ENCODE measurements at regions not wholly inside any gene's neighbourhood (a gene's known extent, or its start where the extent isn't known, plus 50 kb on each side); places are given as distances from the start of the nearest gene placed in this dataset.

DNA sequence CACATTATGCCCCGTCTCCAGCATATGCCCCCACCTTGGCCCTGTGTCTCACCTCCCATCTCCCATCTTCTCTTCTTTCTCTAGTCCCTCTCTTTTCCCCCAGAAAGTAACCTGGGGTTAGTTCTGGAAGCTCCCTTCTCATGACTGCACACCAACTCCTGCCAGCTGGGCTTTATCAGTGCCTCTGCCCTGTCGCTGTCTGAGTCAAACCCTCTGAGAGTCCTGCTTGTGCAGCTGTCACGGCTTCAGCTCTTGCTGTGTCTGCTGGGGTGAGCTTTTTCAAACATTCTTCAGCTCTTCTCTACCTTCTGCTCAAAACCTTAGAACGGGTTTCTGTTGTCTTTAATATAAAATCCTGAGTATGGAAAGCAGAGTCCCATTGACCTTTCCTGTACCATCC lies 304.5 kb upstream of the B3GAT1 start:
- DNase-seq (ENCODE audit: low read depth), result no peak
- H3K4me3 ChIP-seq (replicated peaks; ENCODE audit: low read depth, low read length), result no peak overlapping the region
- TF ChIP-seq, protein P1, sequence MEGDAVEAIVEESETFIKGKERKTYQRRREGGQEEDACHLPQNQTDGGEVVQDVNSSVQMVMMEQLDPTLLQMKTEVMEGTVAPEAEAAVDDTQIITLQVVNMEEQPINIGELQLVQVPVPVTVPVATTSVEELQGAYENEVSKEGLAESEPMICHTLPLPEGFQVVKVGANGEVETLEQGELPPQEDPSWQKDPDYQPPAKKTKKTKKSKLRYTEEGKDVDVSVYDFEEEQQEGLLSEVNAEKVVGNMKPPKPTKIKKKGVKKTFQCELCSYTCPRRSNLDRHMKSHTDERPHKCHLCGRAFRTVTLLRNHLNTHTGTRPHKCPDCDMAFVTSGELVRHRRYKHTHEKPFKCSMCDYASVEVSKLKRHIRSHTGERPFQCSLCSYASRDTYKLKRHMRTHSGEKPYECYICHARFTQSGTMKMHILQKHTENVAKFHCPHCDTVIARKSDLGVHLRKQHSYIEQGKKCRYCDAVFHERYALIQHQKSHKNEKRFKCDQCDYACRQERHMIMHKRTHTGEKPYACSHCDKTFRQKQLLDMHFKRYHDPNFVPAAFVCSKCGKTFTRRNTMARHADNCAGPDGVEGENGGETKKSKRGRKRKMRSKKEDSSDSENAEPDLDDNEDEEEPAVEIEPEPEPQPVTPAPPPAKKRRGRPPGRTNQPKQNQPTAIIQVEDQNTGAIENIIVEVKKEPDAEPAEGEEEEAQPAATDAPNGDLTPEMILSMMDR (IDR thresholded peaks at IDR 0.05; ENCODE audit: low read length, missing control alignments), result no peak

DNA sequence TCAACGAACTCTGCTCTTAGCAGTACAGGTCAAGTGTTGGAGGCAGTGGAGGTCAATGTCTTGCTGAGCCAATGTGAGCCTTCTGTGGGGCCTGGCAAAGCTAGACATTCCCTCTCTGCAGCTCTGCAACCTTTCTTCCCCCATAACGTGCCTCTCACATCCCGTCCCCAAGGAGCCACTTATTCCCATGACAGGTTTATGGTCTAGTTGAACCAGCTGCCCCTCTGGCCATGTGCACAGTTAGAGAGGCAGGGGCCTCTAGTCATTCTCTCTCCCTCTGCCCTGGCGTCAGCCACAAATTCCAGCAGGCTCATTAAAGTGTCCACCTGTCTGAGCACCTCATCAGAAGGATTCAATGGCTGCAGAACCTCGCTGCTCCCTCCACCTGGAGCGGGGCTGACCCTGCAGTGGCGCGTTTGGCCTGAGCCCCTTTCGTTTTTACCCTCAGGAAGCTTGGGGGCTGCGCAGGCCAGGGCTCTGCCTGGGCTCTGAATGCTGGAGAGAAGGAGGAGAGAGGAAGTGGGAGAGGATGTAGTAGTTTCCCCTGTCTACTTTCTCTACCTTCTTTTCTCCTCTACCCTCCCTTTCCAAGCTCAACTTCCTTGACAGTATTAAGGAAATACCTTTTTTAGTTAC lies 302.1 kb upstream of the B3GAT1 start:
- TF ChIP-seq, protein P1 (IDR thresholded peaks at IDR 0.05; ENCODE audit: low read length, missing control alignments), result no peak
- H3K4me3 ChIP-seq (replicated peaks; ENCODE audit: low read depth, low read length), result no peak overlapping the region
- DNase-seq (ENCODE audit: low read depth), result no peak

DNA sequence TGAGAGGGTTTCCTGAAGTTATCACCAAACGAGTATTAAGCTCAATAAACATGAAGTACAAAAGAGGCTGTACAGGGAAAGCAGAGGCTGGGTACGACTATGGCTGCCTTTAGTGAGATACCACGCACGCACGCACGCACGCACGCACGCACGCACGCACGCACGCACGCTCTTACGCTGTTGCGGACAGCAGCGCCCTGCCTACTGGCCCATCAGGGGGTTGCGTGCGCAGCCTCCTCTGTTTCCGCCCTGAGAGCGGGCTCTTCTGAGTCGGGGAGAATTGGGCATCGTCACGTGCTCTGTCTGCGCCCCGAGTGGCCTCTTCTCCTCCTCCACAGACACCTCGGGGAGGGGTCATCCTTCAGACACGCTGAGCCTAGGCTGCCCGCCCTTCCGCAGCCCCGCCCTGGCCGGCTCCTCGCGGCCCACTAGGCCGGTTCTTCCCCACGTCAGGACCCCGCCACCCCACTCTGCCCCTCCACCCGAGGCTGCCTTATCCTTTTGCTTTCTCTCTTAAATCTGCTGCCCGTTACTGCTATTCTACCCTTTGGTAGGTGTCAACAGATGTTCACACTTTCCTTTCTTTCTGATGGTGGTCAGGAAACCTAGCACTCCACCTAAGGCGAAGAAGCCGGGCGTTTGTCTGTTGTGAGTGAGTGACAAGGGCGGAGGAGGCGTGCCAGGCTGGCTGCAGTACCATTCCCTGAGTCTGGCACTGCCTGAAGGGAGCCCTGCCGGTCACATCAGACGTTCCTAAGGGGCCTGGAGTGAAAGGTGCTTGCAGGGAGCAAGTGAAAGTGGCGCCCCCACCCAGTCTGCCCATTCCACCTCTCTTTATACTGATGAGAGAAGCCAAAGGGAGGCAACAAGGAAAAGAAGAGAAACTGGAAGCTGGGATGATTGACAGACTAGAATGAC lies 300.4 kb upstream of the B3GAT1 start:
- H3K4me3 ChIP-seq (replicated peaks; ENCODE audit: low read depth, low read length), result no peak overlapping the region
- no peak for DNase-seq (ENCODE audit: low read depth)
- TF ChIP-seq, protein P1 (IDR thresholded peaks at IDR 0.05; ENCODE audit: low read length, missing control alignments), result no peak

DNA sequence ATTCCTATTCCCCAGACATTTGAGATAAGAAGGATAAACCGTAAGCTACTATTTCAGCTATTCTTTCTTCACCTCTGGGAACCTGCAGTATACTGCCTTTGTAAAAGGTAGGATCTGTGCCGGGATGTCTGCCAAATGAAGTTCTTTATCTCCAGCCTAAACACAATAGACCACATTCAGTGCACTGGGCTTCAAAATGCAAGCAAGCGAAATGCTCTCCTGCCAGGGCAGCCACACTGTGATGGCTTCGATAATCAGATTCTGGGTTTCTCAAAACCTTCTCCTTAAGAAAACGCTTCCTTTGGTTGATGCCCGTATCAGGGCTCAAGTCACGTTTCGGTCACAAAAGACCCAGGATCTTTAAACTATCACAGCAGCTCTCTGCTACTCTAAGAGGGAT lies 299.5 kb upstream of the B3GAT1 start:
- no peak for DNase-seq (ENCODE audit: low read depth)
- H3K4me3 ChIP-seq (replicated peaks; ENCODE audit: low read depth, low read length), result no peak overlapping the region
- TF ChIP-seq, protein P1 (IDR thresholded peaks at IDR 0.05; ENCODE audit: low read length, missing control alignments), result no peak

DNA sequence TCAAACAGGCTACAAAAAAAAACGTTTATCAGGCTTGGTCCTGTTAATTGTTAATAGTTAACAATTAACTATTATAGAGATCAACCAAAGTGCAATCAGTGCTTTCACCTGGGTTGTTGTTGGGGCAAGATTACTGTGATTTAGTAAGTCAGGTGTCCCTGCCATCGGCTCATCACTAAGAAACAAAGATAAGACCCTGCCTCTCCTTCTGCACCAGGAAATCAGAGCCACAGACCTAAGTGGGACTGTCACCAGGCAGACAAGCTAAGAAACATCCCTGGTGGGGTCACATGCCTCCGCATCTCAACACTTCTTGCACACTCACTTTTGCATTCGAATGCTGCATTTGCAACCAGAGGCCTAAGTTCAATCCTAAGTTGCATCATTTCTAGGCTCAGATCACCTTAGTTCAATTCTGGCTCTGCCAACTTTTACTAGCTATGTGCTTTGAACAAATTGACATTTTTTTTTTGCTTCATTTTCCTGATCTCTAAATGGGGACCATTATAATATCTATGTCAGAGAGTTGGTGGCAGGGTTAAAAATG lies 298.9 kb upstream of the B3GAT1 start:
- no peak overlapping the region for H3K4me3 ChIP-seq (replicated peaks; ENCODE audit: low read depth, low read length)
- TF ChIP-seq, protein P1 (IDR thresholded peaks at IDR 0.05; ENCODE audit: low read length, missing control alignments), result no peak
- DNase-seq (ENCODE audit: low read depth), result no peak

DNA sequence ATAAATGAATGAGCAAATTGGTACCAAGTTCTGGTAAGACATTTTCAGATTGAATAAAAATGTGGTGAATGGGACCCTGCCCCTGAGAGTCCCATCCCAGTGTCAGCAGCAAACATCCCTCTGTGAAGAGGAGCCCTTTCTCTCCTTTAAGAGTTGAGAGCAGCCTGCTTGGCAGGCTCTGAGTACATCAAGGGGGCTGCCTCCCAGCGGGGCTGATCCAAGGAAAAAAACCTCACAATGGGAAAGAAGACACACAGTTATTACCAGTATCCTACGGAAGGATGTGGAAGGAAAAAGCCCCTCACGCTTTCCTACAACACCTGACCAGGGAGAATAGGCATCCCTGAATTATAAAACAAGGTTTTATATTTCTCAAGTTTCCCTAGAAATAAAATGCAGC lies 293.8 kb upstream of the B3GAT1 start:
- TF ChIP-seq, protein P1 (IDR thresholded peaks at IDR 0.05; ENCODE audit: low read length, missing control alignments), result no peak
- no peak for DNase-seq (ENCODE audit: low read depth)
- H3K4me3 ChIP-seq (replicated peaks; ENCODE audit: low read depth, low read length), result no peak overlapping the region

Measured in fibroblast of pulmonary artery (primary cell).